GM12872 (cell line): ENCODE measurements at regions not wholly inside any gene's neighbourhood (a gene's known extent, or its start where the extent isn't known, plus 50 kb on each side); places are given as distances from the start of the nearest gene placed in this dataset.

ENCODE experiments used
- CTCF ChIP-seq: IDR thresholded peaks from 3 replicates; pipeline ENCODE4 v1.5.1; 2011; ENCODE audit warnings: low read depth, mild to moderate bottlenecking, low read length, moderate library complexity; ENCODE audit not compliant: insufficient read depth

DNA sequence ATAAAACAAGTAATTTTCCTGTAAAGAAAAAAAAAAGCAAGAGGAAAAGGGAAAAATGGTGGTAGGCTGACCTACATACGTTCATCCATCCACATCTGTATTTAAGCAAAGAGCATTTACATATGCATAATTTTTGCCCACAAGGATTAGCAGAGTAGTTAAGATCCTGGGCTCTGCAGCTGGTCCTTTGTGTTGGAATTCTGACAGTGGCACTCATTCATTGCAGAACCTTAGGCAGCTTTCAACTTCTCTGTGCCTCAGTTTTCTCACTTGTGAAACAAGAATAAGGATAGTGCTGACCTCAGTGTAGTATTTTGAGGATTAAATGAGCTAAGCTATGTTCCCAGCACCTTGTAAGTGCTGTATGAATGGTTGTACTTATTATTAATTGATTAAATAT, 211.3 kb downstream of the ARL4C start:
- no peak for TF ChIP-seq CTCF

DNA sequence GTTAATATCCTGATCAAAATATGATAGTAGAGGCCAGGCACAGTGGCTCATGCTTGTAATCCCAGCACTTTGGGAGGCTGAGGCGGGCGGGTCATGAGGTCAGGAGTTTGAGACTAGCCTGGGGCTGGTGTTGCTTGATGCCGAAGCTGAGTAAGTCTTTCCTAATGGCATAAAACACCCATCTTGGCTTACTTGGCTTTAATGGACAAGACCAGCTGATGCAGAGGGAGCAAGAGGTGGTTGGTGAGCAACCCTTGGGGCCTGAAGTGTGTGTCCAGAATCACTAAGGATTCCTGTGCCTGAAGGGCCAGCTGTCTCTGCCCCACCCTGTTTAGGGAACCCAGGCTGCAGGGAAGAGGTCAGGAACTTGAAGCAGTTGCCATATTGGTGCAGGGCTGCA, 217.2 kb downstream of the ARL4C start:
- no peak for TF ChIP-seq CTCF

- TF ChIP-seq CTCF, result no peak
Observed at GRCh38 chr2:234278556-234279255, 218.2 kb downstream of the ARL4C start.

- TF ChIP-seq CTCF, result no peak
Observed at GRCh38 chr2:234275515-234275914, 221.4 kb downstream of the ARL4C start.

- no peak for TF ChIP-seq CTCF
Observed at GRCh38 chr2:234273887-234274584, 222.8 kb downstream of the ARL4C start.

DNA sequence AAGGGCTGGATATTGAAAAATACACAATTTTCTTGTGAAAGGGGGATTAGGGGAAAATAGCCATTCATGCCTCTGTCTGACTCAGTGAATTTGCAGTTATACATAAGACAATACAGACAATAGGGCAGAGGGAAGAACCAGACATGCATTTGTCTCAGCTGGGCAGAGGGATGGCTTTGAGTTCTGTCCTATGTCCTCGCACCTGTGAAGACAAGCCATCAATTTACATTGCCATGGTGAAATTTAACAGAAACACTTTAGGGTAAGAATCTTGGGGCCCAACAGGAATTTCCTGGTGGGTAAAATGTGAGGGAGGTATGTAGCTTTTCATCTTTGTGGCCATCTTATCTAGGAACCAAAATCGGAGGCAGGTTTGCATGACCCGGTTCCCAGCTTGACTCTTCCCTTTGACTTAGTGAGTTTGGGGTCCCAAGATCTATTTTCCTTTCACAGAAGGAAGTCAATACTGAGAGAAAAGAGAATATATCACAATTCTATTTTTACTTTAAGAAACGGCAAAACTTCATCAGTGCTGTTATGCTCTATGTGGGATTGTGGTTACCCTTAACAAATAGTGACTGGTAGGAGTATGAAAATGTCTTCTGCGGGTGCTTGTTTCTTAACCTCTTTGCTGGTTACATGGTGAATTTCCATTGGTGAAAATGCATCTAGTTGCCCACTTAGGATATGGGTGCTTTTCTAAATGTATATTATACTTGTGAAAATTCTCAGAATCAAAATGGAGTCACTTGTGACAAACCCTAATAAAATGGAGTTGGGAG, 221.8 kb downstream of the SPP2 start:
- TF ChIP-seq CTCF, result no peak

- TF ChIP-seq CTCF, result no peak
Observed at GRCh38 chr2:234271338-234271737, 220.8 kb downstream of the SPP2 start.
